HG02763 (cell line): ENCODE measurements at regions not wholly inside any gene's neighbourhood (a gene's known extent, or its start where the extent isn't known, plus 50 kb on each side); places are given as distances from the start of the nearest gene placed in this dataset.

ENCODE experiments used
- ATAC-seq: cut with Tn5 transposase; IDR thresholded peaks from one replicate; pipeline ENCODE4 v1.9.1; 2021; ENCODE audit warnings: mild to moderate bottlenecking, moderate library complexity; ENCODE audit not compliant: unreplicated experiment

GRCh38 chr5:68911840-68912690, 181.7 kb upstream of the SLC30A5 start:
- ATAC-seq = no peak

GRCh38 chr5:68915079-68915478, 178.7 kb upstream of the SLC30A5 start:
- ATAC-seq = no peak

DNA sequence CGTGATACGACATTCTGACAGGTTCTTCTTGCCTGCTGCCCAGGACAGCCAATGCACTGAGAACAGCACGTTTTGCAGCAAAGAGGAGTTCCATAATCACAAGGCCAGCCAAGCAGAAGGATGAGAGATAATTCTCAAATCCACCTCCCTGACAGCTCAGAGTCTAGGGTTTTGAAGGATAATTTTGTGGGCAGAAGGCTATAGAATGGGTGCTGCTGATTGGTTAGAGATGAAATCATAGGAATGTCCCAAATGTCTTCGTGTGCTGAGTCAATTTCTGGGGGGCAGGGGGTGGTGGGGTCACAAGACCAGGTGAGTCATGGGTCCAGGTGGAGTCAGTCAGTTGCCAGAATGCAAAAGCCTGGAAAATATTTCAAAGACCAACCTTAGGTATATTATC, 175.5 kb upstream of the SLC30A5 start:
- no peak for ATAC-seq

DNA sequence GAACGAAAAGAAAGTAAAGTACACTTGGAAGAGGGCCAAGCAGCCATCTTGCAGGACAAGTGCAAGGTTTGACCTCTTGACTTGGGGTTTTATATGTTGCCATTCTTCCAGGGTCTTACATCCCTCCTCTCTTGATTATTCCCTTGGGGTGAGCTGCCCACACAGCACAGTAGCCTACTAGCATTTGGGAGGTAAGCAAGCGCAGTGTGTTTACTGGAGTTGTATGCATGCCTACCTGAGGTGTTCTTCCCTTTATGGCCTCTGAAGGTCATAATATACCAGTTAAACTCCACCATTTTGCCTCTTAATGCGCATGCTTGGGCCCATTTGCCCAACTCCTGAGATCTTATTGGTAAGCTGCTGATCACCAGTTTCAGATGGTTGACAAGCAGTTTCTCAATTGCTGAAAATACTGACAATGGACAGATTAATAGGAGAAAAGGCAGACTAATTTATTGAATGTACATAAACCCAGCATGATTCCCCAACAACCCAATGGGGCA, 173.8 kb upstream of the SLC30A5 start:
- no peak for ATAC-seq

DNA sequence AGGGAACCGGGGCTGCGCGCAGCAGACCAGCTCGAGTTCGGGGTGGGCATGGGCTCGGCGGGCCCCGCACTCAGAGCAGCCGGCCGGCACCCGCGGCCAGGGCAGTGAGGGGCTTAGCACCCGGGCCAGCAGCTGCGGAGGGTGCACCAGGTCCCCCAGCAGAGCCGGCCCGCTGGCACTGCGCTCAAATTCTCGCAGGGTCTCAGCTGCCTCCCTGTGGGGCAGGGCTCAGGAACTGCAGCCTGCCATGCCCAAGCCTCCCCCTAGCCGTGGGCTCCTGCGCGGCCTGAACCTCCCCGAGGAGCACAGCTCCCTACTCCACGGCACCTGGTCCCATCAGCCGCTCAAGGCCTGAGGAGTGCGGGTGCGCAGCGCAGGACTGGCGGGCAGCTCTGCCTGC, 172.9 kb upstream of the SLC30A5 start:
- no peak for ATAC-seq

GRCh38 chr5:68922172-68922987, 171.4 kb upstream of the SLC30A5 start:
- ATAC-seq = no peak

- no peak for ATAC-seq
Observed at GRCh38 chr5:68924481-68925145, 169.2 kb upstream of the SLC30A5 start.

DNA sequence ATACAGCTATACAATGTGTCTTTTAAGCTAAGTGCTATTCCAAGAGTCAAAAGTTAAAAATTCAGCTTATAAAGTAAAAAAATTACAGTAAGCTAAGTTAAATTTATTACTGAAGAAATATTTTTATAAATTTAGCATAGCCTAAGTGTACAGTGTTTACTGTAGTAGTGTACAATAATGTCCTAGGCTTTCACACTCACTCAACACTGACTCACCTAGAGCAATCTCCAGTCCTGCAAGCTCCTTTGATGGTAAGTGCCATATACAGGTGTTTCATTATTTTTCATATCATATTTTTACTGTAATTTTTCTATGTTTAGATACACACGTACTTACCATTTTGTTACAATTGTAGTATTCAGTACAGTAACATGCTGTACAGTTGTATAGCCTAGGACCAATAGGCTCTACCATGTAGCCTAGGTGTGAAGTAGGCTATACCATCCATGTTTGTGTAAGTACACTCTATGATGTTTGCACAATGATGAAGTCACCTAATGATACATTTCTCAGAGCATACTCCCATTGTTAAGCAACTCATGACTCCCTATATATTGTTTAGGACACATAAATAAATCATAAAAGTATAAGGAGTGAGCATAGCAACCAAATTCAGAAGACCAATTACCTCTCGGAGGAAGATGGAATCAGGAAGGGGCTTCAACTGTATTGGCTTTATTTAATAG, 165.1 kb upstream of the SLC30A5 start:
- no peak for ATAC-seq

GRCh38 chr5:68930139-68930538, 163.7 kb upstream of the SLC30A5 start:
- no peak for ATAC-seq

- no peak for ATAC-seq
Observed at GRCh38 chr5:68932830-68933434, 160.9 kb upstream of the SLC30A5 start.

DNA sequence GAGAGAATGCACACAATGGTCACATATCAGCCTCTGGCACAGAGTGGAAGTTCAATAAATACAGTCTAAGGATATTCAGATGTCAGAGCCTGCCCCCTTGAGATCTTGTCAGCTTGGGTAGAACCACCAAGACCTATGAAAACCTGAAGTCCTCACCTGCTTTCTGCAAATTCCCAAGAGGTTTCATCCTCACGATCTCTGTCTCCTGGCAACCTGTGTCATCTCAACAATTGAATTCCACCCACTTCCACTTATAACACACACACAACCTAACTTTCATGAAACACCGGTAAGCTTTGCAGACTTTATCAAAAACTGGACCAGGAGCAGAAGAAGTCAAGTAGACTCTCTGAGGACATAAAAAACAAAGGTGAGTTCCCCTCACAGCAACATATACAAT, 151.6 kb upstream of the SLC30A5 start:
- ATAC-seq = no peak

GRCh38 chr5:68946728-68947127, 147.1 kb upstream of the SLC30A5 start:
- no peak for ATAC-seq

DNA sequence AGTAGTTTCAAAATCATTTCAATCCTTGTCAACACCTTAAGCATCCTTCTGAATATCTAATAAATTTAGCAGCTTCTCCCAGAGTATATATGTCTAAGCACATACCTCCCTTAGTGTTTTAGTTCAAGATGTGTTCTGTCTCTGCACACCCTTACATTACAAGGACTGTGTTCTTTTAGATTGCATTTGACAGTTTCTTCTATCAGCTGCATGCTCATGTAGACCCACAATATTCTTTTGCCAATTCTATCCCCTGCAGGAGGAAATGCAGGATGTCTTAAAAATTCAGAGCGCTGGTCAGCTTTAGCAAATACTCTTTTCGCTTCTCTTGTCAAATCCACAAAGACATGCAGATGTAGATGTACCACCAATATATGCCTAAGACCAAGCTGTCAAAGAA, 145.8 kb upstream of the SLC30A5 start:
- ATAC-seq = no peak

- ATAC-seq = no peak
Observed at GRCh38 chr5:68949256-68949655, 144.6 kb upstream of the SLC30A5 start.

DNA sequence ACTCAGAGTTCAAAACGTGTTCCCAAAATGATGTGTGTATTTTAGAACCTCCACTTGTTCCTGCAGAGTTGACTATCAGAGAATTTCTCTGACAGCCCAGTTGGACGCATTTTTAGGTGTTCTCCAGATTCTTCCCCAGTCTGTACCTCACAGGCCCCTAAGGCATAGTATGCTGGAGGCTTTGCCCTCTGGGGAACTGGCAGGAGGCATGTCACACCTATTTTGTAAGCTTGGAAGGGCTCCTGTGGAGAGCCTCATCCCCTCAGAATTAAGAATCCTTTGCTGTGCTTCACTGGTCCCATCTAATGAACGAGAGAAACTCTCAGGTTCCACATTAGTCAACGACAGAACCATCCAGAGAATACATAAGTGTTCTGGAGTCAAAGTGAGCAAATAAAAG, 144.1 kb upstream of the SLC30A5 start:
- no peak for ATAC-seq

- ATAC-seq = no peak
Observed at GRCh38 chr5:68950125-68950524, 143.7 kb upstream of the SLC30A5 start.

- no peak for ATAC-seq
Observed at GRCh38 chr5:68950930-68951329, 142.9 kb upstream of the SLC30A5 start.

- ATAC-seq = no peak
Observed at GRCh38 chr5:68953231-68953874, 140.5 kb upstream of the SLC30A5 start.

GRCh38 chr5:68953875-68954617, 139.8 kb upstream of the SLC30A5 start:
- ATAC-seq = no peak
